ENCODE measurements at regions not wholly inside any gene's neighbourhood (a gene's known extent, or its start where the extent isn't known, plus 50 kb on each side); places are given as distances from the start of the nearest gene placed in this dataset.

GRCh38 chr18:55078303-55078932 is 119.2 kb upstream of the CCDC68 start:
- Histone ChIP-seq H3K4me1 (ENCODE audit: control insufficient read depth in 5 of 5, insufficient read depth in 5 of 5, low read length in 5 of 5) (peaks cover 0 to 21% (median 6%) of the 10 kb centered on the region in 5 donors), H3K27me3 (ENCODE audit: control insufficient read depth in 3 of 3, insufficient read depth in 3 of 3, low read length in 2 of 3) (no peaks in the 10 kb centered on the region), H3K4me3 (no peak overlapping the region), H3K9me3 (ENCODE audit: control insufficient read depth in 4 of 4, insufficient read depth in 3 of 4, low read length in 3 of 4) (peaks cover 0 to 3% (median 0%) of the 10 kb centered on the region in 4 donors), H3K9ac (ENCODE audit: insufficient read depth in 1 of 2, low read length in 2 of 2) (no peak overlapping the region), H3K36me3 (ENCODE audit: control insufficient read depth in 4 of 4, insufficient read depth in 4 of 4, low read length in 4 of 4) (no peaks in the 10 kb centered on the region), H3K27ac (ENCODE audit: low read depth in 1 of 2, low read length in 1 of 2) (no peak overlapping the region)
- 53 to 67% methylated on average over 8 of the region's 8 CpGs for WGBS, 2 donors
- no peak for ATAC-seq (ENCODE audit: insufficient read depth, low FRiP score)
- peak in 1 of 3 donors; percentile 49 for DNase-seq
- no peak for TF ChIP-seq CTCF (IDR thresholded peaks at IDR 0.05; ENCODE audit: control extremely low read depth, extremely low read depth)

- H3K27me3 ChIP-seq (ENCODE audit: control insufficient read depth in 3 of 3, insufficient read depth in 3 of 3, low read length in 2 of 3): no peaks in the 10 kb centered on the region
- no peak for ATAC-seq (ENCODE audit: insufficient read depth, low FRiP score)
Measured at GRCh38 chr18:55076643-55077218, 117.5 kb upstream of the CCDC68 start.

GRCh38 chr18:55073834-55074233 is 114.6 kb upstream of the CCDC68 start:
- Histone ChIP-seq H3K4me1 (ENCODE audit: control insufficient read depth in 5 of 5, insufficient read depth in 5 of 5, low read length in 5 of 5) (peaks cover 0 to 13% (median 3%) of the 10 kb centered on the region in 5 donors), H3K36me3 (ENCODE audit: control insufficient read depth in 4 of 4, insufficient read depth in 4 of 4, low read length in 4 of 4) (no peaks in the 10 kb centered on the region), H3K27me3 (ENCODE audit: control insufficient read depth in 3 of 3, insufficient read depth in 3 of 3, low read length in 2 of 3) (no peaks in the 10 kb centered on the region), H3K4me3 (no peak overlapping the region), H3K9ac (ENCODE audit: insufficient read depth in 1 of 2, low read length in 2 of 2) (no peak overlapping the region), H3K27ac (ENCODE audit: low read depth in 1 of 2, low read length in 1 of 2) (no peak overlapping the region), H3K9me3 (ENCODE audit: control insufficient read depth in 4 of 4, insufficient read depth in 3 of 4, low read length in 3 of 4) (peaks cover 0 to 3% (median 0%) of the 10 kb centered on the region in 4 donors)
- ATAC-seq (ENCODE audit: insufficient read depth, low FRiP score) (no peak), DNase-seq (no peak)
- no peak for TF ChIP-seq CTCF (IDR thresholded peaks at IDR 0.05; ENCODE audit: control extremely low read depth, extremely low read depth)

More at GRCh38 chr18:55076643-55077218, 117.5 kb upstream of the CCDC68 start:
- H3K9ac ChIP-seq (ENCODE audit: insufficient read depth in 1 of 2, low read length in 2 of 2): no peak overlapping the region
- no peak overlapping the region for H3K4me3 ChIP-seq
- no peak for TF ChIP-seq CTCF (IDR thresholded peaks at IDR 0.05; ENCODE audit: control extremely low read depth, extremely low read depth)
- DNase-seq: no peak
- peaks cover 0 to 5% (median 0%) of the 10 kb centered on the region in 4 donors for H3K9me3 ChIP-seq (ENCODE audit: control insufficient read depth in 4 of 4, insufficient read depth in 3 of 4, low read length in 3 of 4)
- no peaks in the 10 kb centered on the region for H3K36me3 ChIP-seq (ENCODE audit: control insufficient read depth in 4 of 4, insufficient read depth in 4 of 4, low read length in 4 of 4)
- WGBS, 2 donors: 87 to 91% methylated on average over 6 of the region's 6 CpGs
- H3K27ac ChIP-seq (ENCODE audit: low read depth in 1 of 2, low read length in 1 of 2): no peak overlapping the region
- peaks cover 0 to 26% (median 6%) of the 10 kb centered on the region in 5 donors for H3K4me1 ChIP-seq (ENCODE audit: control insufficient read depth in 5 of 5, insufficient read depth in 5 of 5, low read length in 5 of 5)

Data from lung (tissue), 11 donors.